GM12878 (cell line): ENCODE measurements at regions not wholly inside any gene's neighbourhood (a gene's known extent, or its start where the extent isn't known, plus 50 kb on each side); places are given as distances from the start of the nearest gene placed in this dataset.

Experiments used
- ATAC-seq: fragments of 200-7000 bp; cut with Tn5 transposase; 3 replicates; pipeline ENCODE4 v1.9.1; 2020; ENCODE audit warnings: mild to moderate bottlenecking, moderate library complexity
- BruUV-seq: library from RNA; stranded (reverse); fragments of 400-500 nt; replicated peaks from 2 replicates; lab custom pipeline; 2021; lab: Mats Ljungman, UMichigan
- CTCF ChIA-PET: fragments of 300-600 bp; sonication (Branson Sonifier 250); formaldehyde crosslinking; extraction: SDS; loops from one replicate; lab custom pipeline; 2021; ENCODE audit warnings: inconsistent platforms; lab: Yijun Ruan, JAX
- POLR2A ChIA-PET: fragments of 350-600 bp; formaldehyde crosslinking; extraction: SDS; loops from one replicate; lab custom pipeline; 2021; ENCODE audit warnings: inconsistent platforms; lab: Charles Lee
- RAD21 ChIA-PET: fragments of 300-600 bp; sonication (Branson Sonifier 250); formaldehyde crosslinking; loops from one replicate; lab custom pipeline; 2023; ENCODE audit warnings: antibody characterized with exemption; ENCODE audit not compliant: unreplicated experiment; lab: Charles Lee
- SMC1A ChIA-PET: fragments of 300-600 bp; sonication (Branson Sonifier 250); formaldehyde crosslinking; loops from one replicate; lab custom pipeline; 2023; ENCODE audit not compliant: unreplicated experiment, uncharacterized antibody; lab: Charles Lee
- DNase-seq: peaks from one replicate; pipeline ENCODE4 v3.0.0-alpha.2; 2011; ENCODE audit warnings: low read depth, low spot score
- FAIRE-seq: peaks from 3 replicates; lab custom pipeline; 2011; peaks lifted over from hg19 to GRCh38; lab: Jason Lieb, UNC
- H2AFZ ChIP-seq: 2 replicates; pipeline ENCODE4 v1.6.0; 2011; ENCODE audit warnings: low read depth, low read length, control low read depth; ENCODE audit not compliant: control insufficient read depth
- H3K27ac ChIP-seq: 2 replicates; pipeline ENCODE4 v1.5.1; 2011; ENCODE audit warnings: control low read depth; ENCODE audit not compliant: control insufficient read depth, insufficient read depth
- H3K27me3 ChIP-seq, 2 experiments: replicated peaks in 1 of 2; 2 replicates each; pipeline versions ENCODE4 v1.6.0 to v1.6.1; 2011; ENCODE audit warnings: low read length in 1 of 2; ENCODE audit not compliant: control insufficient read depth in 2 of 2, insufficient read depth in 2 of 2
- H3K36me3 ChIP-seq, 2 experiments: 2 replicates each; pipeline ENCODE4 v1.5.1; 2011; ENCODE audit warnings: low read length in 1 of 2; ENCODE audit not compliant: control insufficient read depth in 2 of 2, insufficient read depth in 2 of 2
- H3K4me1 ChIP-seq: 2 replicates; pipeline ENCODE4 v1.6.1; 2011; ENCODE audit warnings: mild to moderate bottlenecking, low read length, moderate library complexity, mixed read lengths; ENCODE audit not compliant: control insufficient read depth, insufficient read depth
- H3K4me2 ChIP-seq: 2 replicates; pipeline ENCODE4 v1.6.0; 2011; ENCODE audit warnings: control low read depth; ENCODE audit not compliant: control insufficient read depth, insufficient read depth
- H3K4me3 ChIP-seq: fragments of 200-600 bp; sonication (generic); 2 replicates; pipeline ENCODE4 v1.5.1; 2016
- H3K79me2 ChIP-seq: 2 replicates; pipeline ENCODE4 v1.6.0; 2011; ENCODE audit warnings: low read length; ENCODE audit not compliant: control insufficient read depth, insufficient read depth
- H3K9ac ChIP-seq: 2 replicates; pipeline ENCODE4 v1.8.0; 2011; ENCODE audit warnings: low read length, control low read depth, mixed read lengths; ENCODE audit not compliant: control insufficient read depth, insufficient read depth
- H3K9me3 ChIP-seq: replicated peaks from 3 replicates; pipeline ENCODE4 v1.5.1; 2011; ENCODE audit warnings: mild to moderate bottlenecking, low read length; ENCODE audit not compliant: control insufficient read depth, insufficient read depth
- H4K20me1 ChIP-seq: 2 replicates; pipeline ENCODE4 v1.6.0; 2011; ENCODE audit not compliant: control insufficient read depth, insufficient read depth
- ATF7 ChIP-seq: fragments of 450-650 bp; IDR thresholded peaks from 2 replicates; pipeline ENCODE4 v1.6.1; 2016; ENCODE audit warnings: low read depth, mild to moderate bottlenecking
- CREB1 ChIP-seq: IDR thresholded peaks from 2 replicates; pipeline ENCODE4 v1.6.1; 2012; ENCODE audit warnings: low read depth, mild to moderate bottlenecking, inconsistent platforms
- EGR1 ChIP-seq, 2 experiments: IDR thresholded peaks; 1 replicate in 1 of 2; 2 replicates in 1 of 2; pipeline ENCODE4 v1.6.1; 2011 to 2012; ENCODE audit warnings: low read depth in 2 of 2, low read length in 2 of 2, borderline replicate concordance in 1 of 2, mild to moderate bottlenecking in 1 of 2, moderate library complexity in 1 of 2
- HDAC2 ChIP-seq: fragments of 200-600 bp; sonication (generic); IDR thresholded peaks from 2 replicates; pipeline ENCODE4 v1.6.1; 2017
- KLF5 ChIP-seq: fragments of 450-650 bp; IDR thresholded peaks from 2 replicates; pipeline ENCODE4 v1.6.1; 2014; ENCODE audit warnings: mild to moderate bottlenecking; ENCODE audit not compliant: partially characterized antibody
- LARP7 ChIP-seq: fragments of 450-650 bp; IDR thresholded peaks from 2 replicates; pipeline ENCODE4 v1.6.1; 2017; ENCODE audit warnings: mild to moderate bottlenecking
- MXI1 ChIP-seq: fragments of 150-350 bp; IDR thresholded peaks from 2 replicates; pipeline ENCODE4 v1.6.1; 2011; ENCODE audit warnings: low read depth, mild to moderate bottlenecking, inconsistent platforms, low read length, improper control_type of control experiment
- MYB ChIP-seq: fragments of 150-350 bp; IDR thresholded peaks from 2 replicates; pipeline ENCODE4 v1.6.1; 2014; ENCODE audit warnings: mild to moderate bottlenecking, low read depth, low read length, borderline replicate concordance
- RBBP5 ChIP-seq: fragments of 200-600 bp; sonication (generic); conservative IDR thresholded peaks from 2 replicates; pipeline ENCODE4 v1.6.1; 2016
- SMAD5 ChIP-seq: IDR thresholded peaks from 2 replicates; pipeline ENCODE4 v1.6.1; 2016; ENCODE audit warnings: antibody characterized with exemption, low read depth
- SMC3 ChIP-seq: IDR thresholded peaks from 2 replicates; pipeline ENCODE4 v1.6.1; 2011; ENCODE audit warnings: low read length, improper control_type of control experiment, borderline replicate concordance
- SP1 ChIP-seq: IDR thresholded peaks from one replicate; pipeline ENCODE4 v1.6.1; 2011; ENCODE audit warnings: low read depth, low read length
- TBL1XR1 ChIP-seq: IDR thresholded peaks from 2 replicates; pipeline ENCODE4 v1.6.1; 2012; ENCODE audit warnings: low read depth, low read length, improper control_type of control experiment
- TCF12 ChIP-seq: IDR thresholded peaks from 2 replicates; pipeline ENCODE4 v1.6.1; 2011; ENCODE audit warnings: low read depth, mild to moderate bottlenecking, low read length
- TCF3 ChIP-seq: IDR thresholded peaks from 2 replicates; pipeline ENCODE4 v1.6.1; 2012; ENCODE audit warnings: low read depth, mild to moderate bottlenecking, low read length, borderline replicate concordance; ENCODE audit not compliant: insufficient read depth
- WGBS: methylation state at CpG from one replicate; pipeline ENCODE4 v1.1.6; 2016; ENCODE audit warnings: low lambda C conversion rate; ENCODE audit not compliant: insufficient replicate concordance, insufficient coverage; ENCODE audit errors: missing lambda C conversion rate; 5-methylcytosine and 5-hydroxymethylcytosine counted together
- in situ Hi-C: fragments of 300-500 bp; cut with MboI; formaldehyde crosslinking; loops from 9 replicates; pipeline ENCODE4 v1.14.3; 2018; ENCODE audit warnings: mixed read lengths
- intact Hi-C: fragments of 100-400 bp; cut with micrococcal nuclease; formaldehyde crosslinking; loops from one replicate; pipeline ENCODE4 v1.14.2; 2022; ENCODE audit not compliant: unreplicated experiment
- TF ChIP-seq, protein P1 (sequence below): fragments of 150-350 bp; IDR thresholded peaks from 2 replicates; pipeline ENCODE4 v1.6.1; 2014; ENCODE audit warnings: mild to moderate bottlenecking, low read depth, low read length
- TF ChIP-seq, protein P2 (sequence below): fragments of 450-650 bp; IDR thresholded peaks from 2 replicates; pipeline ENCODE4 v1.6.1; 2017; ENCODE audit warnings: mild to moderate bottlenecking, low read depth, inconsistent platforms; ENCODE audit not compliant: poor library complexity, severe bottlenecking
- TF ChIP-seq, protein P3 (sequence below): fragments of 450-650 bp; IDR thresholded peaks from 2 replicates; pipeline ENCODE4 v1.6.1; 2017; ENCODE audit warnings: low read depth, mild to moderate bottlenecking, moderate library complexity
- TF ChIP-seq, protein P4 (sequence below), 3 experiments: IDR thresholded peaks in 2 of 3; conservative IDR thresholded peaks in 1 of 3; 2 replicates each; pipeline ENCODE4 v1.5.1; 2011; ENCODE audit warnings: low read depth in 3 of 3, low read length in 3 of 3, mild to moderate bottlenecking in 3 of 3, control low read depth in 2 of 3, moderate library complexity in 2 of 3, inconsistent platforms in 1 of 3, mixed read lengths in 1 of 3; ENCODE audit not compliant: control insufficient read depth in 2 of 3, insufficient read depth in 1 of 3; ENCODE audit errors: extremely low read depth in 1 of 3

GRCh38 chr1:38132681-38133080, 86.1 kb upstream of the POU3F1 start:
- DNase-seq = no peak
- no peaks in the 10 kb centered on the region for H3K4me1 ChIP-seq
- no peaks in the 10 kb centered on the region for H3K36me3 ChIP-seq
- H3K9me3 ChIP-seq = no peaks in the 10 kb centered on the region
- H3K4me3 ChIP-seq = no peak overlapping the region
- in situ Hi-C loops = no loop called here
- no peak overlapping the region for H3K9ac ChIP-seq
- WGBS = 68% methylated on average over 6 of the region's 6 CpGs
- intact Hi-C loops = no loop called here
- ChIA-PET POLR2A (interaction anchor here (0.6 kb wide), 1 partner anchor 94 kb away, joined by 3 read pairs; no protein-coding TSS in a partner anchor), SMC1A (interaction anchor here (1.4 kb wide), 1 partner anchor 10 kb away, joined by 3 read pairs; no protein-coding TSS in a partner anchor), RAD21 (no interaction called here), CTCF (interaction anchor here (0.6 kb wide), 1 partner anchor 11 kb away, joined by 3 read pairs; no protein-coding TSS in a partner anchor)
- TF ChIP-seq TCF3 (no peak), CREB1 (no peak), LARP7 (no peak), EGR1 (IDR thresholded peaks at IDR 0.05; ENCODE audit: borderline replicate concordance in 1 of 2, low read depth in 2 of 2, low read length in 2 of 2) (no peak), MYB (no peak), SP1 (no peak), SMAD5 (no peak), TCF12 (no peak), HDAC2 (no peak), RBBP5 (no peak), SMC3 (no peak), KLF5 (no peak), ATF7 (no peak), TBL1XR1 (no peak), MXI1 (no peak)
- TF ChIP-seq, protein P1, sequence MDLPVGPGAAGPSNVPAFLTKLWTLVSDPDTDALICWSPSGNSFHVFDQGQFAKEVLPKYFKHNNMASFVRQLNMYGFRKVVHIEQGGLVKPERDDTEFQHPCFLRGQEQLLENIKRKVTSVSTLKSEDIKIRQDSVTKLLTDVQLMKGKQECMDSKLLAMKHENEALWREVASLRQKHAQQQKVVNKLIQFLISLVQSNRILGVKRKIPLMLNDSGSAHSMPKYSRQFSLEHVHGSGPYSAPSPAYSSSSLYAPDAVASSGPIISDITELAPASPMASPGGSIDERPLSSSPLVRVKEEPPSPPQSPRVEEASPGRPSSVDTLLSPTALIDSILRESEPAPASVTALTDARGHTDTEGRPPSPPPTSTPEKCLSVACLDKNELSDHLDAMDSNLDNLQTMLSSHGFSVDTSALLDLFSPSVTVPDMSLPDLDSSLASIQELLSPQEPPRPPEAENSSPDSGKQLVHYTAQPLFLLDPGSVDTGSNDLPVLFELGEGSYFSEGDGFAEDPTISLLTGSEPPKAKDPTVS = no peak
- TF ChIP-seq, protein P2, sequence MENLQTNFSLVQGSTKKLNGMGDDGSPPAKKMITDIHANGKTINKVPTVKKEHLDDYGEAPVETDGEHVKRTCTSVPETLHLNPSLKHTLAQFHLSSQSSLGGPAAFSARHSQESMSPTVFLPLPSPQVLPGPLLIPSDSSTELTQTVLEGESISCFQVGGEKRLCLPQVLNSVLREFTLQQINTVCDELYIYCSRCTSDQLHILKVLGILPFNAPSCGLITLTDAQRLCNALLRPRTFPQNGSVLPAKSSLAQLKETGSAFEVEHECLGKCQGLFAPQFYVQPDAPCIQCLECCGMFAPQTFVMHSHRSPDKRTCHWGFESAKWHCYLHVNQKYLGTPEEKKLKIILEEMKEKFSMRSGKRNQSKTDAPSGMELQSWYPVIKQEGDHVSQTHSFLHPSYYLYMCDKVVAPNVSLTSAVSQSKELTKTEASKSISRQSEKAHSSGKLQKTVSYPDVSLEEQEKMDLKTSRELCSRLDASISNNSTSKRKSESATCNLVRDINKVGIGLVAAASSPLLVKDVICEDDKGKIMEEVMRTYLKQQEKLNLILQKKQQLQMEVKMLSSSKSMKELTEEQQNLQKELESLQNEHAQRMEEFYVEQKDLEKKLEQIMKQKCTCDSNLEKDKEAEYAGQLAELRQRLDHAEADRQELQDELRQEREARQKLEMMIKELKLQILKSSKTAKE = no peak
- TF ChIP-seq, protein P3, sequence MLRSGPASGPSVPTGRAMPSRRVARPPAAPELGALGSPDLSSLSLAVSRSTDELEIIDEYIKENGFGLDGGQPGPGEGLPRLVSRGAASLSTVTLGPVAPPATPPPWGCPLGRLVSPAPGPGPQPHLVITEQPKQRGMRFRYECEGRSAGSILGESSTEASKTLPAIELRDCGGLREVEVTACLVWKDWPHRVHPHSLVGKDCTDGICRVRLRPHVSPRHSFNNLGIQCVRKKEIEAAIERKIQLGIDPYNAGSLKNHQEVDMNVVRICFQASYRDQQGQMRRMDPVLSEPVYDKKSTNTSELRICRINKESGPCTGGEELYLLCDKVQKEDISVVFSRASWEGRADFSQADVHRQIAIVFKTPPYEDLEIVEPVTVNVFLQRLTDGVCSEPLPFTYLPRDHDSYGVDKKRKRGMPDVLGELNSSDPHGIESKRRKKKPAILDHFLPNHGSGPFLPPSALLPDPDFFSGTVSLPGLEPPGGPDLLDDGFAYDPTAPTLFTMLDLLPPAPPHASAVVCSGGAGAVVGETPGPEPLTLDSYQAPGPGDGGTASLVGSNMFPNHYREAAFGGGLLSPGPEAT = no peak
- TF ChIP-seq, protein P4, sequence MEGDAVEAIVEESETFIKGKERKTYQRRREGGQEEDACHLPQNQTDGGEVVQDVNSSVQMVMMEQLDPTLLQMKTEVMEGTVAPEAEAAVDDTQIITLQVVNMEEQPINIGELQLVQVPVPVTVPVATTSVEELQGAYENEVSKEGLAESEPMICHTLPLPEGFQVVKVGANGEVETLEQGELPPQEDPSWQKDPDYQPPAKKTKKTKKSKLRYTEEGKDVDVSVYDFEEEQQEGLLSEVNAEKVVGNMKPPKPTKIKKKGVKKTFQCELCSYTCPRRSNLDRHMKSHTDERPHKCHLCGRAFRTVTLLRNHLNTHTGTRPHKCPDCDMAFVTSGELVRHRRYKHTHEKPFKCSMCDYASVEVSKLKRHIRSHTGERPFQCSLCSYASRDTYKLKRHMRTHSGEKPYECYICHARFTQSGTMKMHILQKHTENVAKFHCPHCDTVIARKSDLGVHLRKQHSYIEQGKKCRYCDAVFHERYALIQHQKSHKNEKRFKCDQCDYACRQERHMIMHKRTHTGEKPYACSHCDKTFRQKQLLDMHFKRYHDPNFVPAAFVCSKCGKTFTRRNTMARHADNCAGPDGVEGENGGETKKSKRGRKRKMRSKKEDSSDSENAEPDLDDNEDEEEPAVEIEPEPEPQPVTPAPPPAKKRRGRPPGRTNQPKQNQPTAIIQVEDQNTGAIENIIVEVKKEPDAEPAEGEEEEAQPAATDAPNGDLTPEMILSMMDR (IDR thresholded peaks at IDR 0.05 in 2 of 3, conservative IDR thresholded peaks at IDR 0.05 in 1 of 3; ENCODE audit: control insufficient read depth in 2 of 3, extremely low read depth in 1 of 3, insufficient read depth in 1 of 3, low read depth in 3 of 3, low read length in 3 of 3) = no peak
- no peak overlapping the region for H2AFZ ChIP-seq
- no peak for ATAC-seq
- peaks cover 12 to 16% of the 10 kb centered on the region in 2 experiments for H3K27me3 ChIP-seq
- no peak overlapping the region for H3K27ac ChIP-seq
- BruUV-seq = no TSS peak
- no peaks in the 10 kb centered on the region for H4K20me1 ChIP-seq
- no peaks in the 10 kb centered on the region for H3K79me2 ChIP-seq
- no peak overlapping the region for H3K4me2 ChIP-seq
- no peak for FAIRE-seq
